RCC 7860 (cell line): ENCODE measurements at regions not wholly inside any gene's neighbourhood (a gene's known extent, or its start where the extent isn't known, plus 50 kb on each side); places are given as distances from the start of the nearest gene placed in this dataset.

Experiments
- DNase-seq: peaks from one replicate; pipeline ENCODE4 v3.0.0-alpha.2; 2015; ENCODE audit warnings: low spot score
- FAIRE-seq: peaks from 2 replicates; lab custom pipeline; 2012; peaks lifted over from hg19 to GRCh38; lab: Jason Lieb, UNC

GRCh38 chr7:40978047-40978446 lies 724.8 kb downstream of the INHBA start:
- FAIRE-seq (no peak), DNase-seq (no peak)

- DNase-seq (no peak), FAIRE-seq (no peak)
Measured at GRCh38 chr7:40977533-40977932, 725.4 kb downstream of the INHBA start.

- DNase-seq (no peak), FAIRE-seq (no peak)
Measured at GRCh38 chr7:40972426-40972825, 730.5 kb downstream of the INHBA start.

GRCh38 chr7:40969641-40970040 lies 733.2 kb downstream of the INHBA start:
- DNase-seq (no peak), FAIRE-seq (no peak)

GRCh38 chr7:40966693-40967092 lies 736.2 kb downstream of the INHBA start:
- DNase-seq (no peak), FAIRE-seq (no peak)

- no peak for FAIRE-seq
- no peak for DNase-seq
Measured at GRCh38 chr7:40965774-40966173, 737.1 kb downstream of the INHBA start.

GRCh38 chr7:40965016-40965415 lies 737.9 kb downstream of the INHBA start:
- DNase-seq (no peak), FAIRE-seq (no peak)

- DNase-seq = no peak
- FAIRE-seq = no peak
Measured at GRCh38 chr7:40964610-40965009, 738.3 kb downstream of the INHBA start.

GRCh38 chr7:40959955-40960354 lies 742.9 kb downstream of the INHBA start:
- FAIRE-seq (no peak), DNase-seq (no peak)

- FAIRE-seq = no peak
- DNase-seq = no peak
Measured at GRCh38 chr7:40948239-40948638, 754.7 kb downstream of the INHBA start.

GRCh38 chr7:40947566-40947965 lies 755.3 kb downstream of the INHBA start:
- no peak for DNase-seq
- no peak for FAIRE-seq

GRCh38 chr7:40946549-40946948 lies 756.3 kb downstream of the INHBA start:
- FAIRE-seq = no peak

GRCh38 chr7:40945788-40946187 lies 757.1 kb downstream of the INHBA start:
- DNase-seq (no peak), FAIRE-seq (no peak)

More at GRCh38 chr7:40946549-40946948, 756.3 kb downstream of the INHBA start:
- DNase-seq = no peak

- FAIRE-seq = no peak
Measured at GRCh38 chr7:40944981-40945585, 757.8 kb downstream of the INHBA start.

GRCh38 chr7:40937879-40938278 lies 765.0 kb downstream of the INHBA start:
- FAIRE-seq (no peak), DNase-seq (no peak)

More at GRCh38 chr7:40944981-40945585, 757.8 kb downstream of the INHBA start:
- no peak for DNase-seq

GRCh38 chr7:40935435-40935834 lies 767.5 kb downstream of the INHBA start:
- DNase-seq (no peak), FAIRE-seq (no peak)

GRCh38 chr7:40923626-40924025 lies 779.3 kb downstream of the INHBA start:
- peak; percentile 14 for DNase-seq
- no peak for FAIRE-seq

- FAIRE-seq (peak; percentile 95), DNase-seq (peak; percentile 90)
Measured at GRCh38 chr7:40922316-40922670, 780.6 kb downstream of the INHBA start.

- FAIRE-seq (no peak), DNase-seq (peak; percentile 76)
Measured at GRCh38 chr7:40921589-40922315, 781.1 kb downstream of the INHBA start.

- DNase-seq (peak; percentile 89), FAIRE-seq (peak; percentile 78)
Measured at GRCh38 chr7:40918701-40919271, 784.0 kb downstream of the SUGCT start.

GRCh38 chr7:40916813-40917212 lies 782.0 kb downstream of the SUGCT start:
- DNase-seq (no peak), FAIRE-seq (no peak)

- FAIRE-seq (no peak), DNase-seq (no peak)
Measured at GRCh38 chr7:40915071-40915470, 780.3 kb downstream of the SUGCT start.
